Mucosa of rectum (tissue), 2 donors: ENCODE measurements at regions not wholly inside any gene's neighbourhood (a gene's known extent, or its start where the extent isn't known, plus 50 kb on each side); places are given as distances from the start of the nearest gene placed in this dataset.
"Not testable (repeated sequence)": the region's sequence is repeated elsewhere in the genome, so short reads cannot be mapped to it uniquely, and the experiment has no call there.

Source experiments
- H3K27ac ChIP-seq, 2 donors: one replicate each; pipeline ENCODE4 v1.7.0; 2013; ENCODE audit warnings: inconsistent platforms in 2 of 2, low read depth in 2 of 2, low read length in 2 of 2
- H3K27me3 ChIP-seq, 2 donors: one replicate each; pipeline ENCODE4 v1.7.0; 2013; ENCODE audit warnings: low read length in 2 of 2; ENCODE audit not compliant: control insufficient read depth in 2 of 2, insufficient read depth in 2 of 2
- H3K36me3 ChIP-seq, 2 donors: one replicate each; pipeline ENCODE4 v1.7.0; 2013; ENCODE audit warnings: low read length in 2 of 2; ENCODE audit not compliant: control insufficient read depth in 2 of 2, insufficient read depth in 2 of 2
- H3K4me1 ChIP-seq, 2 donors: one replicate each; pipeline ENCODE4 v1.7.0; 2013; ENCODE audit warnings: low read length in 2 of 2, mild to moderate bottlenecking in 1 of 2; ENCODE audit not compliant: control insufficient read depth in 2 of 2, insufficient read depth in 2 of 2
- H3K4me3 ChIP-seq, 2 donors: one replicate each; pipeline ENCODE4 v1.7.0; 2013; ENCODE audit warnings: low read length in 2 of 2
- H3K9ac ChIP-seq, 2 donors: one replicate each; pipeline ENCODE4 v1.7.0; 2013; ENCODE audit warnings: low read length in 2 of 2, low read depth in 1 of 2, mild to moderate bottlenecking in 1 of 2
- H3K9me3 ChIP-seq, 2 donors: one replicate each; pipeline ENCODE4 v1.7.0; 2013; ENCODE audit warnings: low read length in 2 of 2; ENCODE audit not compliant: control insufficient read depth in 2 of 2
- donor health status: healthy.
- donor health status: Normal muscosa, but diverticular disease.

DNA sequence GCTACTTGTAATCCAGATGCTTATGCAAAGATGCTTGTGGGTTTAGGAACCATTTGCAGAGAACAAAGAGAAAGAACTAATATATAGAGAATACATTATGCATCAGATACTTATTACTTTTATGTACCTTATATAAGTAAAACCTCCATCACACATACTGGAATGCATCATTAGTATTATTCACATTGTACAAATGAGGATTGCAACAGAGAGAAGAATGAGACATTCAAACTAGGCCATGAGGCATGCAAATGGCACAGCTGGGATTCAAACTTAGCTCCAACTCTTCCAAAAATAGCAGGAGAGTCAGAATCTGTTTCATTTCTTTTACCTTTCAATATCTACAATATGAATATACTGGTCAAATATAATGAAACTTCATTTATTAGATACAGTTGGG is 1001.4 kb upstream of the ADAMTS5 start:
- not testable (repeated sequence) for H3K27me3 ChIP-seq, H3K9ac ChIP-seq, H3K4me3 ChIP-seq, H3K27ac ChIP-seq, H3K36me3 ChIP-seq, H3K9me3 ChIP-seq, H3K4me1 ChIP-seq

DNA sequence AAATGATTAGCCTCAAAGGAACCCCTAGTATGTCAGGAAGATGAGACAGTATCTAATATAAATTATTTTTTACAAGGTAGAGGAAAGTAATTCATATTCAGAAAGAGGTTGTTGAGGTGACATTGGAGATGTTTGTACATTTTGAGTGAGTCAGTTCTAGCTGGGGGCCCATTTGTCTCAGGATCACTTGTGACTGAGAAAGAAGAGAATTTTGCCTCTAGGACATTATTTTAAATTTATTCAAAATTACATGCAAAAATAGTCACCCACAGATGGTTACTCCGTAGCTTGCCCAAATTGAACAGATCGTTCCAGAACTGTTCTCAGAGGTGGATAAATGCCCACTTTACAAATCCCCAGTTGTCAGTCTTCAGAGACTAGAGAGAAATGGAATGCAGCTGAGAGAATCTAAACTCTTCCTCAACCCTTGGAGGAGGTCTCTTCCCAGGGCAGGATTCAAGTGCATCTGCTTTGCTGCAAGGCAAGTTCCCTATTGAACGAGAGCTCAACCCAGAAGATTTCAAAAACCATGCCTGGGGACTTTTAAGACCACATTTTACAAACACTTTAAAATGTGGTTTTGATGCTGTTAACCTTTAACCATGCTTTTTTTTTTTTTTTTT is 987.8 kb upstream of the ADAMTS5 start:
- Histone ChIP-seq H3K36me3 (no peaks in the 10 kb centered on the region), H3K27me3 (no peaks in the 10 kb centered on the region), H3K27ac (no peak overlapping the region), H3K4me1 (no peaks in the 10 kb centered on the region), H3K9ac (no peak overlapping the region), H3K4me3 (no peak overlapping the region), H3K9me3 (no peaks in the 10 kb centered on the region)

DNA sequence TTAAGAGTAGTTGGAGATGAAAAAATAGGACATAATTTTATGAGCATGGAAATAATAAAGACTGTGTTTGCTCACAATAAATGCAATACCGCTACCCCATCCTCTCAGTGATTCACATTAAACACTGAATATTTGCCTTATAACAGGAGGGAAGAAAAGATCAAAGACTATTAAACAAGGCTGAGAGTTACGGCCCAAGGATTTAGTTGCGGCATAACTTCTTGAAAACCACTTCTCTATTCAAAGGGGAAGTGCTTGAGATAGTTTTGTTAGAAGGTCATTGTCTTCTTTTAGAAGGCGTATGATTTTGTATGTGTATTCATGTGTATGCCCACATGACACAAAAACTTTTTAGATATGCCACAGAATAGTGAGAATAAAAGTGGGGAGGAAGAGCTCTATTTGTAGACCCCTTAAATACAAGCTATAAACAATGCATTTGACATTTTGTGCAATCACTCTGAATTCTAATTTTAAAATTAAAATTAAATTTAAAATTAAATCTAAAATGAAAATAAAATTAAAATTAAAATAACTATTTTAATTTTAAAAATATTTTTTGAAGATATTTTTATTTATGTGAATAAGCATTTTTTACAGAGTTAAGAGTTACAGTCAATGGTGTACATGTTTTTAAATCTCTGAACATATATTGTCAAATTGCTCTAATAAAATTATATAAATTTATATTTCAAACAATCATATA is 986.6 kb upstream of the ADAMTS5 start:
- no peaks in the 10 kb centered on the region for H3K9me3 ChIP-seq
- H3K4me1 ChIP-seq, result no peaks in the 10 kb centered on the region
- no peak overlapping the region for H3K4me3 ChIP-seq
- H3K27ac ChIP-seq, result no peak overlapping the region
- no peaks in the 10 kb centered on the region for H3K27me3 ChIP-seq
- H3K36me3 ChIP-seq, result no peaks in the 10 kb centered on the region
- H3K9ac ChIP-seq, result no peak overlapping the region

DNA sequence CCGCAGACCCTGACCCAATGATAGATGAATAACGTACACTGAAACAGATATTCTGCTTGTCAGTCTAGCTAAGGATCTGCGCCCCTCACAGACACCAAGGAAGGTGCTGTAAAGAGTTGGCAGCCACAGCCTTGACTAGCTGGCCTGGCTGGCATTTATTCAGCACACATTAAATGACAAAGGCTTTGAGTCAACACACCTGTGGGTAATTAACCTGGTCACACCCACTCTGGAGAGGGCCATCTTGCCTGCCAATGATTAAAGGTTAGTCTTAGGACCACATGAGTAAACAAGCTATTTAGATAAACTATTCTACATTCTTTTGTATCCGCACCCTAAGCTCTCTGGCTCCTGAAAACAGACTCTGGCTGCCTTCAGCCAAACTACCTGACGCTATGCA is 982.2 kb upstream of the ADAMTS5 start:
- not testable (repeated sequence) for H3K36me3 ChIP-seq, H3K9me3 ChIP-seq, H3K27ac ChIP-seq, H3K9ac ChIP-seq, H3K4me3 ChIP-seq, H3K27me3 ChIP-seq, H3K4me1 ChIP-seq

DNA sequence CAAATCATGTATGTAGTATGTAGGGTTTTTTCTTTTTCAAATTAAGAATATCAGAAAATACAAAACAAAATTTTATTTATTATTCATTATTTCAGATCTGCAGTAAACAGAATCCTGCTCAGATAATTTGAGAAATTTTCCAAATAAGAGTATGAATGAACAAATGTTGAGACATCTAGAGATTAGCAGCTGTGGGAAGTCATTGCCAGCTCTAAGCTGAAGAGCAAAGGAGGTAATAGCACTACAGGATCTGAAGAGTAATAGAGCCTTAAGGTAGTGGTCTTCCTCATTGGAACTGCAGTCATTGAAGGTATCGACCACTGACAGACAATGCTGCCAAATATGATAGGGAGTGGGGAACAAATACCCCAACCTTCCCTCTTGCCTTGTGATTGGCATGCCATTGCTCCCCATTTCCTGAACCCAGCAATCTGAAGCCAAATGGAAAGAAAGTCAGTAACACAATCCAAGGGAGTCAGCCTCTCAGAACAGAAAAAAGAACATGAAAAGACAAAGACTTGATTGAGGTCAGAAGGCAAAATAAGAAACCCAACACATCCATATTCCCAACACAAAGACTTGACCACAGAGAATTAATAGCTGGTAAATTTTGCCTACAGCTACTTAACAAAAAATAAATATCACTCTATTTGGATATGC is 963.4 kb upstream of the ADAMTS5 start:
- not testable (repeated sequence) for H3K27me3 ChIP-seq, H3K4me1 ChIP-seq, H3K4me3 ChIP-seq, H3K9ac ChIP-seq, H3K36me3 ChIP-seq, H3K9me3 ChIP-seq, H3K27ac ChIP-seq

DNA sequence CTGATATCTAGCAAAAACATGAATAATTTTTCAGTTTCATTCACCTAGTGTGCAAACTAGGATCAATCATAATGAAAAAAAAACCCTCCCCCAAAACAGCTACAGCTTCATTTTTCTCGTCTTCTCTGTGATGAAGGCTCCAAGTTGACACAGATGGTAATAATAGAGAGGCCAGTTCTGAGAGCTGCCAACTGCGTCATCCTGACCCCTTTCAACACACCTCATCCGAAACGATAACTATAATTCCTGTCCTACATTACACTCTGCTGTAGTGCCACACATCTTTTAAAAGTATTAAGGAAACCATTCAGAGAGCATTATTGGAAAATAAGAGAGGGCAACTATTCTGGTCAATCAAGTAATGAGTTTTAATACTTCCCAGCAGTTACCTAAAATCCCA is 962.3 kb upstream of the ADAMTS5 start:
- H3K9me3 ChIP-seq, H3K4me1 ChIP-seq, H3K27ac ChIP-seq, H3K27me3 ChIP-seq, H3K9ac ChIP-seq, H3K36me3 ChIP-seq, H3K4me3 ChIP-seq: not testable (repeated sequence)

DNA sequence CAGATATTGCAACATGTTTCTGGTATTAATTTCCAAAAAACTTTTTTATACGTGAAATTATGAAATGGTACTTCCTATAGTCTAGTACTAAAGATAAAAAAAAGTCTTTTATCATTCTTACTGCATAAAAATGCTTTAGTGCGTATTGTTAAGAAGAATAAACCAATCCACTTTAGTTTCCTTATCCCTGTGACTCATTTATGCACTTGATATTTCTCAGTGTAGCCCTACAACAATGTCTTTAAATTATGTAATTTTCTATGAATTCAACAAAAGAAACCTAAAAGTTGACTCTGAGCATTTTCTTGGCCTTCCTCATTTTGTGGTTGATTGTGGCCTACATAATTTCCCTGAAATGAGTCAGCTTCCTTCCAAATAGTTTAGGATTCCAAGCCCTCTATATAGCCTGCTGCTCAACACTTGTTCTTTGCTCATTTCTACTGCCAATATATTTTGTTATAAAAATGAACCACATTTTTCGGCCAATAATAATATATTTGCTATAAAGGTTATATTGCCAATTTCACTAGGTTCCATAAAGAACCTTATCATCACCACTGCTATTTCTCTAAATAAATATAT is 961.7 kb upstream of the ADAMTS5 start:
- H3K9me3 ChIP-seq, H3K4me3 ChIP-seq, H3K27me3 ChIP-seq, H3K9ac ChIP-seq, H3K36me3 ChIP-seq, H3K27ac ChIP-seq, H3K4me1 ChIP-seq: not testable (repeated sequence)

DNA sequence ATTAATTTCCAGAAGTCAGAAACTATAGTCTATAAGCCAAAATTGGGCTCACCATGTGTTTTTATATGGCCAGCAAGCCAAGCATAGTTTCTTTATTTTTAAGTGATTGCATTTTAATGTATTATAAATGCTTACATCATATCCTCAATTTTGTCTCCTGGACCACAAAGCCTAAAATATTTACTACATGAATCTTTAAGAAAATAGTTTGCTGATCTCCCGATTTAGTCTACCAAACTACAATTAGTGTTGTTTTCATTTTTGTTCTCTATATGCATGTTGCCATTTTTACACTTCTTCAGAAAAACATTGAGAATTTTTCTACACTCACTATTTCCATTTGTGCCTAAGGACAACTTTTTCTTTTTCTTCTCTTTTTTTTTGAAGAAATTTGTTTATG is 954.5 kb upstream of the ADAMTS5 start:
- not testable (repeated sequence) for H3K4me1 ChIP-seq, H3K9ac ChIP-seq, H3K9me3 ChIP-seq, H3K27ac ChIP-seq, H3K4me3 ChIP-seq, H3K27me3 ChIP-seq, H3K36me3 ChIP-seq

DNA sequence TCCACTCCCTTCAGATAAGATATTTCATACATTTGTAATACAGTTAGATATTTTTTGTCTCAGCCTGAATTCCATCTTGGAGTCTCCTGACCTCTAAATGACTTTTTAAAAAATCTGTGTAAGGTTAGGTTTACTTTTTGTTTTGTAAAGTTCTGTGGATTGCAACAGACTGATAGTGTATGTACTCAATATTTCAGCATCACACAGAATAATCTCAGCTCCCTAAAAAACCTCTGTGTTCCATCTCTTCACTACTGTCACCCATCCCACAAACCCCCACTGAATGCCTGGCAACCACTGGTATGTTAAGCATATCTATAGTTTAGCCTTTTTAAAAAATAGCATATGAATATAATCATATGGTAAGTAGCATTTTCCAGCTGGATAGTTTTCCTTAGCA is 951.1 kb upstream of the ADAMTS5 start:
- not testable (repeated sequence) for H3K27me3 ChIP-seq, H3K9me3 ChIP-seq, H3K4me3 ChIP-seq, H3K4me1 ChIP-seq, H3K9ac ChIP-seq, H3K27ac ChIP-seq, H3K36me3 ChIP-seq

DNA sequence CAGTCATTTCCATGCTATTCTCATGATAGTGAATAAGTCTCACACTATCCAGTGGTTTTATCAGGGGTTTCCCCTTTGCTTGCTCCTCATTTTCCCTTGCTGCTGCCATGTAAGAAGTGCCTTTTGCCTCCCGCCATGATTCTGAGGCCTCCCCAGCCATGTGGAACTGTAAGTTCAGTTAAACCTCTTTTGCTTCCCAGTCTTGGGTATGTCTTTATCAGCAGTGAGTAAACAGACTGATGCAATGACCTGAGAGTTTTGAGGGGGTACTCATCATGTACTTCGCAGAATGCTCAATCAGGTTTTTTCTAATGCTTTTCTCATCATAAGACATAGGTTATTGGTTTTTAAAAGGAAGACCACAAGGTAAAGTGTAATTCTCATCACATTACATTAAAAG is 949.4 kb upstream of the ADAMTS5 start:
- H3K27me3 ChIP-seq, H3K9ac ChIP-seq, H3K9me3 ChIP-seq, H3K27ac ChIP-seq, H3K4me3 ChIP-seq, H3K36me3 ChIP-seq, H3K4me1 ChIP-seq: not testable (repeated sequence)
